Astrocyte of the spinal cord (primary cell): ENCODE measurements at regions not wholly inside any gene's neighbourhood (a gene's known extent, or its start where the extent isn't known, plus 50 kb on each side); places are given as distances from the start of the nearest gene placed in this dataset.

Experiments used
- DNase-seq: peaks from one replicate; pipeline ENCODE4 v3.0.0; 2011; ENCODE audit warnings: low read depth, low spot score
- H3K4me3 ChIP-seq: 2 replicates; pipeline ENCODE4 v1.5.1; 2011; ENCODE audit warnings: low read depth, mild to moderate bottlenecking, low read length, moderate library complexity
- in situ Hi-C: cut with HindIII; loops from 2 replicates; pipeline ENCODE4 v1.10.0; 2017; ENCODE audit warnings: low sequenced_read_pairs
- TF ChIP-seq, protein P1 (sequence below): IDR thresholded peaks from 2 replicates; pipeline ENCODE4 v1.5.1; 2012; ENCODE audit warnings: low read depth, mild to moderate bottlenecking, low read length, inconsistent platforms

- in situ Hi-C loops: no loop called here
- no peak overlapping the region for H3K4me3 ChIP-seq
- TF ChIP-seq, protein P1, sequence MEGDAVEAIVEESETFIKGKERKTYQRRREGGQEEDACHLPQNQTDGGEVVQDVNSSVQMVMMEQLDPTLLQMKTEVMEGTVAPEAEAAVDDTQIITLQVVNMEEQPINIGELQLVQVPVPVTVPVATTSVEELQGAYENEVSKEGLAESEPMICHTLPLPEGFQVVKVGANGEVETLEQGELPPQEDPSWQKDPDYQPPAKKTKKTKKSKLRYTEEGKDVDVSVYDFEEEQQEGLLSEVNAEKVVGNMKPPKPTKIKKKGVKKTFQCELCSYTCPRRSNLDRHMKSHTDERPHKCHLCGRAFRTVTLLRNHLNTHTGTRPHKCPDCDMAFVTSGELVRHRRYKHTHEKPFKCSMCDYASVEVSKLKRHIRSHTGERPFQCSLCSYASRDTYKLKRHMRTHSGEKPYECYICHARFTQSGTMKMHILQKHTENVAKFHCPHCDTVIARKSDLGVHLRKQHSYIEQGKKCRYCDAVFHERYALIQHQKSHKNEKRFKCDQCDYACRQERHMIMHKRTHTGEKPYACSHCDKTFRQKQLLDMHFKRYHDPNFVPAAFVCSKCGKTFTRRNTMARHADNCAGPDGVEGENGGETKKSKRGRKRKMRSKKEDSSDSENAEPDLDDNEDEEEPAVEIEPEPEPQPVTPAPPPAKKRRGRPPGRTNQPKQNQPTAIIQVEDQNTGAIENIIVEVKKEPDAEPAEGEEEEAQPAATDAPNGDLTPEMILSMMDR: no peak
- DNase-seq: no peak
These were observed 165.3 kb downstream of the TNFSF18 start for GRCh38 chr1:172885411-172885810.

GRCh38 chr1:172885971-172886370 lies 164.8 kb downstream of the TNFSF18 start:
- peak; percentile 54 for DNase-seq
- TF ChIP-seq, protein P1: no peak
- H3K4me3 ChIP-seq: no peak overlapping the region
- in situ Hi-C loops: no loop called here

GRCh38 chr1:172887162-172887561 lies 163.6 kb downstream of the TNFSF18 start:
- TF ChIP-seq, protein P1: no peak
- DNase-seq: no peak
- in situ Hi-C loops: no loop called here
- H3K4me3 ChIP-seq: no peak overlapping the region

- in situ Hi-C loops: no loop called here
These were observed 157.4 kb downstream of the TNFSF18 start for GRCh38 chr1:172893146-172893841.

GRCh38 chr1:172894349-172895049 lies 156.2 kb downstream of the TNFSF18 start:
- no peak overlapping the region for H3K4me3 ChIP-seq
- no peak for DNase-seq

More at GRCh38 chr1:172893146-172893841, 157.4 kb downstream of the TNFSF18 start:
- peak; percentile 70 for DNase-seq
- TF ChIP-seq, protein P1: no peak
- H3K4me3 ChIP-seq: no peak overlapping the region

DNA sequence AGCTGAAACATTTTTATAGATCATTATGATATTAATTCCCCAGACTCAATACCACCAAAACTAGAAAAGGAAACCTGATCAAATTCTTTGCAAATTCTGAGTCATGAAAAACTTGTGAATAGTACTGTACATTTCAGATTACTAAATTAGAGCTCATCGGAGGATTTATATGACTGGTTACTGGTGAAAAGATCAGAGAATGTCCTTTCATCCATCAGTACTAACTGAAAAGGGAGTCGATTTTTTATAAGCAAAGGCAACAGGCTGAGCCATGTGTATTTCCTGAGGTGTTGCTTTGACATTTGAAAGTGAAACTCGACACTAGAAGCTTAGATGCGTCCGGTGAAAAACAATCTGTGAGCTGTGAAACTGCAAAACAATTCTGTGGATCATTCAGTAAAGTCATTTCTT lies 155.7 kb downstream of the TNFSF18 start:
- H3K4me3 ChIP-seq: no peak overlapping the region
- TF ChIP-seq, protein P1: no peak
- in situ Hi-C loops: no loop called here
- no peak for DNase-seq

More at GRCh38 chr1:172894349-172895049, 156.2 kb downstream of the TNFSF18 start:
- TF ChIP-seq, protein P1: no peak
- in situ Hi-C loops: no loop called here
